Cardiac fibroblast (primary cell): ENCODE measurements at regions not wholly inside any gene's neighbourhood (a gene's known extent, or its start where the extent isn't known, plus 50 kb on each side); places are given as distances from the start of the nearest gene placed in this dataset.

Experiments
- DNase-seq, 2 donors: peaks; one replicate each; pipeline versions ENCODE4 v3.0.0 to v3.0.0-alpha.2; 2010; ENCODE audit warnings: low read depth in 2 of 2
- H3K4me3 ChIP-seq, 2 donors: replicated peaks in 1 of 2; 1 replicate in 1 of 2; 2 replicates in 1 of 2; pipeline ENCODE4 v1.5.1; 2011; ENCODE audit warnings: low read depth in 2 of 2, low read length in 2 of 2, mild to moderate bottlenecking in 2 of 2, moderate library complexity in 1 of 2
- CTCF ChIP-seq: IDR thresholded peaks from one replicate; pipeline ENCODE4 v1.5.1; 2011; ENCODE audit warnings: low read depth, mild to moderate bottlenecking, low read length, inconsistent platforms

- DNase-seq, result no peak
- TF ChIP-seq CTCF, result no peak
- no peak overlapping the region for H3K4me3 ChIP-seq
Measured at GRCh38 chr7:130971297-130971696, 237.3 kb upstream of the KLF14 start.

GRCh38 chr7:130972201-130972600 lies 238.2 kb upstream of the KLF14 start:
- no peak for TF ChIP-seq CTCF
- H3K4me3 ChIP-seq, result no peak overlapping the region
- no peak for DNase-seq

GRCh38 chr7:130973637-130974036 lies 239.6 kb upstream of the KLF14 start:
- DNase-seq, result no peak
- no peak overlapping the region for H3K4me3 ChIP-seq
- no peak for TF ChIP-seq CTCF

- H3K4me3 ChIP-seq, result no peak overlapping the region
- TF ChIP-seq CTCF, result no peak
- no peak for DNase-seq
Measured at GRCh38 chr7:130974169-130974568, 240.2 kb upstream of the KLF14 start.

GRCh38 chr7:130974794-130975193 lies 240.8 kb upstream of the KLF14 start:
- no peak for DNase-seq
- no peak overlapping the region for H3K4me3 ChIP-seq
- TF ChIP-seq CTCF, result no peak

GRCh38 chr7:130975731-130976130 lies 241.7 kb upstream of the KLF14 start:
- H3K4me3 ChIP-seq, result no peak overlapping the region
- no peak for DNase-seq
- no peak for TF ChIP-seq CTCF

- DNase-seq, result peak; percentile 55 to 66
- H3K4me3 ChIP-seq, result no peak overlapping the region
Measured at GRCh38 chr7:130982160-130982638, 248.2 kb upstream of the KLF14 start.

More at GRCh38 chr7:130982160-130982638, 248.2 kb upstream of the KLF14 start:
- peak; percentile 71 for TF ChIP-seq CTCF
